Umbilical cord (tissue), 1 donor: ENCODE measurements at regions not wholly inside any gene's neighbourhood (a gene's known extent, or its start where the extent isn't known, plus 50 kb on each side); places are given as distances from the start of the nearest gene placed in this dataset.

Experiments
- DNase-seq: peaks from one replicate; pipeline ENCODE4 v3.0.0-alpha.2; 2015; ENCODE audit warnings: low spot score

- no peak for DNase-seq
Measured at GRCh38 chr6:76435174-76435573, 362.7 kb upstream of the IMPG1 start.

GRCh38 chr6:76422511-76423213 is 350.2 kb upstream of the IMPG1 start:
- DNase-seq: no peak

DNA sequence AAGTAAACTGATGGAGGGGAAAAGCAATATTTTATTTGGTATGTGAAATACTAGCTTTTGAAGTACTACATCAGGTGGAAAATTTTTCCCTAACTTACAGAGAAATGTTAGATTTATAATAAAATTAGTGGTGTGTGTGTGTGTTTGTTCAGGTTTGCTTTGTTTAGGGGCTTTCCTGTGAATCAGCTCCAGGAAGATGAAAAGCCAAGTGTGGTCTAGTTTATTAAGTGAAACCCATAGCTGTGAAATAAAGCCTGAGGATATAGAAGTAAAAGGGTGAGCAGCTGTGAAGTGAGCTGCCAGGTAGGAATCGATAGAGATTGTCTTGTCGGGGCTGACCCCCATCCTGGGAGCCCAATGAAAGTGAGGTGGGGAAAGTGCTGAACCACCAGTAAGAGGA is 347.6 kb upstream of the IMPG1 start:
- no peak for DNase-seq

- DNase-seq: no peak
Measured at GRCh38 chr6:76418560-76419223, 346.2 kb upstream of the IMPG1 start.

- no peak for DNase-seq
Measured at GRCh38 chr6:76416821-76417605, 344.6 kb upstream of the IMPG1 start.

- DNase-seq: no peak
Measured at GRCh38 chr6:76403064-76403463, 330.6 kb upstream of the IMPG1 start.

DNA sequence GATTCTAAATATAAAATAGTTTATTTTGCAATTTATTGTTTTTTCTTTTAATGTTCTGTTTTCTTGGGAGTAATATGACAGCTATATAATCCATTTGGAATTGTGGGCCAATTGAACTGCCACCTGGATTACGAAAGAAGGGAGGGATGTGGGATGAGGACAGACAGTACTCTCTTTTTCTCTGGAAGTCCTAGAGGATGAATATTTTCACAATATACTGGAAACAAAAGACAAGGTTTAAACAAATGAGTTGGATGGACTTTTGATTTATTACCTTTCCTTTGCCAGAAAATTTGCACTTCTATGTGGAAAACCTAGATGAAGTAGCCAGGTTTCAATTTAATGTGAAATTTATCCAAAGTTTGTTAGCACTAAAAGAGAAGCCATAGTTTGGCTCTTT is 325.5 kb upstream of the IMPG1 start:
- DNase-seq: no peak

GRCh38 chr6:76382201-76382600 is 309.7 kb upstream of the IMPG1 start:
- no peak for DNase-seq

DNA sequence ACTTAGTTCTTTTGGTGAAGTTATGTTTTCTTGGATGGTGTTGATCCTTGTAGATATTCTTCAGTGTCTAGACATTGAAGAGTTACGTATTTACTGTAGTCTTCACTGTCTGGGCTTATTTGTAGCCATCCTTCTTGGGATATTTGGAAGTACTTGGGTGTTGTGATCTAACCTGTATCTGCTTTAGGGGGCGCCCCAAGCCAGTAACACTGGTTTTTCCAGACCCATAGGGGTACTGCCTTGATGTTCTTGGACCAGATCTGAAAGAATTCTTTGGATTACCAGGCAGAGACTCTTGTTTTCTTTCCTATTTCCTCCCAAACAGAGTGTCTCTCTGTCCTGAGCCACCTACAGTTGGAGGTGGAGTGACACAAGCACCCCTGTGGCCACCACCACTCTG is 309.1 kb upstream of the IMPG1 start:
- DNase-seq: no peak

DNA sequence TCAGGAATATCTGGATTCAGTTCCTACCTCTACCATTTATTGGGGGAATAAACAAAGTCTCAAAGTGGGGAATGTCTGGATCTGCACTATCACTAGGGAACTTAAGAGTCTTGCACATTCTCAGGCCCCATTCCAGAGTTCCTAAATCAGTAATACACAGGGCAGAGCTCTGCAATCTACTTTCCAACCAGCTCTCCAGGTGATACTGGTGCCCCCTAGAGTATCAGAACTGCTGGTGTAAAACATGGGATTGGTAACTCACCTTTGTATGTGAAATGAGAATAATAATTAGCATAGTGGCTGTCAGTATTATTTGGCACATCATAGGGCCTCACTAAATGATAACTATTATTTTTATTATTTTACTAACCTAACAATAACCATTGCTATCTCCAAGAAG is 278.8 kb upstream of the IMPG1 start:
- peak; percentile 1 for DNase-seq

- peak; percentile 1 for DNase-seq
Measured at GRCh38 chr6:76347539-76347938, 275.1 kb upstream of the IMPG1 start.

GRCh38 chr6:76342611-76343160 is 270.2 kb upstream of the IMPG1 start:
- DNase-seq: no peak

DNA sequence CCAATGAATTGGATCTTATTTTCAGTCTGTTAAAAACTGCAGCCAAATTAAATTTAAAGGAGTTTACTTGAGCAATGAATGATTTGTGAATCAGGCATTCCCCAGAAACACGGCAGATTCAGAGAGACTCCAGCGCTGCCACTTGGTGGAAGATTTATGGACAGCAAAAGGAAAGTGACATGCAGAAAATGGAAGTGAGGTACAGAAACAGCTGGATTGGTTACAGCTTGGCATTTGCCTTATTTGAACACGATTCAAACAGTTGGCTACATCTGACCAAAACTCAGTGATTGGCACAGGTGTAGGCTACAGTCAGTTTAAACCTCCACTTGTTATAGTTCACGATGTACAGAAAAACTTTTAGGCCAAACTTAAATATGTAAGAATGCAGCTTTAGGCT is 257.6 kb upstream of the IMPG1 start:
- no peak for DNase-seq

- DNase-seq: no peak
Measured at GRCh38 chr6:76326871-76327270, 254.4 kb upstream of the IMPG1 start.
